Common myeloid progenitor, CD34-positive (primary cell): ENCODE measurements at regions not wholly inside any gene's neighbourhood (a gene's known extent, or its start where the extent isn't known, plus 50 kb on each side); places are given as distances from the start of the nearest gene placed in this dataset.
"Not testable (repeated sequence)": the region's sequence is repeated elsewhere in the genome, so short reads cannot be mapped to it uniquely, and the experiment has no call there.

Experiments used
- CTCF ChIA-PET: fragments of 350-600 bp; sonication (Branson Sonifier 250); formaldehyde crosslinking; loops from one replicate; lab custom pipeline; 2021; ENCODE audit warnings: antibody characterized with exemption; lab: Charles Lee
- POLR2A ChIA-PET: fragments of 350-600 bp; sonication (Branson Sonifier 250); formaldehyde crosslinking; loops from one replicate; lab custom pipeline; 2021; ENCODE audit warnings: antibody characterized with exemption; lab: Charles Lee
- DNase-seq, 3 donors: peaks; one replicate each; pipeline versions ENCODE4 v3.0.0 to v3.0.0-alpha.2; 2013
- H3K27ac ChIP-seq, 2 experiments: 1 replicate in 1 of 2; 2 replicates in 1 of 2; pipeline ENCODE4 v1.7.0; 2013; ENCODE audit warnings: inconsistent platforms in 2 of 2, low read length in 2 of 2, mild to moderate bottlenecking in 2 of 2, low read depth in 1 of 2, moderate library complexity in 1 of 2; ENCODE audit not compliant: severe bottlenecking in 2 of 2, insufficient read depth in 1 of 2, poor library complexity in 1 of 2
- H3K27me3 ChIP-seq, 5 experiments: replicated peaks in 2 of 5; 1 replicate in 3 of 5; 2 replicates in 2 of 5; pipeline versions ENCODE4 v1.6.1 to v1.7.0; 2013; ENCODE audit warnings: low read length in 4 of 5, mild to moderate bottlenecking in 2 of 5, moderate library complexity in 2 of 5, inconsistent platforms in 1 of 5; ENCODE audit not compliant: insufficient read depth in 5 of 5, control insufficient read depth in 4 of 5
- H3K36me3 ChIP-seq, 4 experiments: 1 replicate in 2 of 4; 2 replicates in 2 of 4; pipeline versions ENCODE4 v1.6.1 to v1.7.0; 2013; ENCODE audit warnings: low read length in 3 of 4, control low read depth in 1 of 4, mild to moderate bottlenecking in 1 of 4; ENCODE audit not compliant: control insufficient read depth in 4 of 4, insufficient read depth in 4 of 4
- H3K4me1 ChIP-seq, 4 experiments: 1 replicate in 3 of 4; 2 replicates in 1 of 4; pipeline versions ENCODE4 v1.6.1 to v1.7.1; 2013; ENCODE audit warnings: low read length in 3 of 4, mild to moderate bottlenecking in 3 of 4, control low read depth in 1 of 4, inconsistent platforms in 1 of 4, moderate library complexity in 1 of 4; ENCODE audit not compliant: control insufficient read depth in 4 of 4, insufficient read depth in 4 of 4; ENCODE audit errors: control extremely low read depth in 1 of 4
- H3K4me3 ChIP-seq, 7 experiments: 1 replicate in 4 of 7; 2 replicates in 3 of 7; pipeline versions ENCODE4 v1.5.1 to v1.7.0; 2013; ENCODE audit warnings: mild to moderate bottlenecking in 7 of 7, low read length in 6 of 7, moderate library complexity in 6 of 7, inconsistent platforms in 2 of 7, low read depth in 2 of 7, control low read depth in 1 of 7; ENCODE audit not compliant: insufficient read depth in 4 of 7, control insufficient read depth in 1 of 7; ENCODE audit errors: extremely low read depth in 1 of 7
- H3K9me3 ChIP-seq, 5 experiments: 1 replicate in 4 of 5; 2 replicates in 1 of 5; pipeline versions ENCODE4 v1.6.1 to v1.7.1; 2013; ENCODE audit warnings: low read length in 4 of 5, mild to moderate bottlenecking in 2 of 5, inconsistent platforms in 1 of 5, low read depth in 1 of 5, moderate library complexity in 1 of 5; ENCODE audit not compliant: control insufficient read depth in 4 of 5, insufficient read depth in 2 of 5; ENCODE audit errors: control extremely low read depth in 1 of 5
- WGBS: methylation state at CpG from one replicate; pipeline ENCODE4 v1.1.5; 2013; ENCODE audit not compliant: insufficient coverage; 5-methylcytosine and 5-hydroxymethylcytosine counted together

- ChIA-PET CTCF (no interaction called here), POLR2A (no interaction called here)
- H3K4me3 ChIP-seq = no peak overlapping the region
- no peaks in the 10 kb centered on the region for H3K36me3 ChIP-seq
- H3K27me3 ChIP-seq = no peaks in the 10 kb centered on the region
- H3K4me1 ChIP-seq = no peaks in the 10 kb centered on the region
- H3K27ac ChIP-seq = no peak overlapping the region
- no CpG with 5 or more reads among the region's 2 CpGs for WGBS
- no peaks in the 10 kb centered on the region for H3K9me3 ChIP-seq
- no peak for DNase-seq
These were observed 1240.9 kb downstream of the CDH11 start for GRCh38 chr16:63880948-63881347.

GRCh38 chr16:63877401-63877800, 1244.5 kb downstream of the CDH11 start:
- Histone ChIP-seq H3K27me3 (no peaks in the 10 kb centered on the region), H3K4me3 (no peak overlapping the region), H3K4me1 (no peaks in the 10 kb centered on the region), H3K27ac (no peak overlapping the region), H3K9me3 (no peaks in the 10 kb centered on the region), H3K36me3 (no peaks in the 10 kb centered on the region)
- DNase-seq = no peak
- ChIA-PET POLR2A (no interaction called here), CTCF (no interaction called here)
- WGBS = no CpG with 5 or more reads among the region's 3 CpGs

- Histone ChIP-seq H3K27me3 (no peaks in the 10 kb centered on the region), H3K9me3 (no peaks in the 10 kb centered on the region), H3K27ac (no peak overlapping the region), H3K4me3 (no peak overlapping the region), H3K4me1 (no peaks in the 10 kb centered on the region), H3K36me3 (no peaks in the 10 kb centered on the region)
- POLR2A ChIA-PET = no interaction called here
- DNase-seq = no peak
- CTCF ChIA-PET = no interaction called here
These were observed 1245.8 kb downstream of the CDH11 start for GRCh38 chr16:63876103-63876502.

GRCh38 chr16:63860700-63861099, 1261.2 kb downstream of the CDH11 start:
- H3K4me3 ChIP-seq, H3K4me1 ChIP-seq, DNase-seq, POLR2A ChIA-PET, H3K36me3 ChIP-seq, H3K27ac ChIP-seq, H3K27me3 ChIP-seq, H3K9me3 ChIP-seq, CTCF ChIA-PET: not testable (repeated sequence)
- WGBS = 93% methylated on average over 13 of the region's 20 CpGs

GRCh38 chr16:63856537-63856936, 1265.3 kb downstream of the CDH11 start:
- Histone ChIP-seq H3K9me3 (no peaks in the 10 kb centered on the region), H3K27me3 (no peaks in the 10 kb centered on the region), H3K4me3 (no peak overlapping the region), H3K4me1 (no peaks in the 10 kb centered on the region), H3K27ac (no peak overlapping the region), H3K36me3 (no peaks in the 10 kb centered on the region)
- CTCF ChIA-PET = no interaction called here
- POLR2A ChIA-PET = no interaction called here
- WGBS = 86% methylated on average over 1 of the region's 1 CpG
- no peak for DNase-seq

GRCh38 chr16:63850979-63851378, 1270.9 kb downstream of the CDH11 start:
- Histone ChIP-seq H3K36me3 (no peaks in the 10 kb centered on the region), H3K4me1 (no peaks in the 10 kb centered on the region), H3K27ac (no peak overlapping the region), H3K27me3 (no peaks in the 10 kb centered on the region), H3K9me3 (no peaks in the 10 kb centered on the region), H3K4me3 (no peak overlapping the region)
- WGBS = 100% methylated on average over 1 of the region's 3 CpGs
- DNase-seq = no peak
- POLR2A ChIA-PET = no interaction called here
- CTCF ChIA-PET = no interaction called here

- Histone ChIP-seq H3K4me1 (no peaks in the 10 kb centered on the region), H3K27me3 (no peaks in the 10 kb centered on the region), H3K36me3 (no peaks in the 10 kb centered on the region), H3K4me3 (no peak overlapping the region), H3K27ac (no peak overlapping the region), H3K9me3 (no peaks in the 10 kb centered on the region)
- no peak for DNase-seq
- ChIA-PET CTCF (no interaction called here), POLR2A (no interaction called here)
- no CpG with 5 or more reads among the region's 1 CpG for WGBS
These were observed 1280.6 kb downstream of the CDH11 start for GRCh38 chr16:63841271-63841670.
